Breast epithelium (tissue), 4 donors: ENCODE measurements at regions not wholly inside any gene's neighbourhood (a gene's known extent, or its start where the extent isn't known, plus 50 kb on each side); places are given as distances from the start of the nearest gene placed in this dataset.

Source experiments
- DNase-seq, 2 donors: peaks; one replicate each; pipeline ENCODE4 v3.0.0-alpha.2; 2019; ENCODE audit warnings: low spot score in 2 of 2
- H3K27ac ChIP-seq, 2 donors: fragments of 200-600 bp; sonication (generic) in 1 of 2; one replicate each; pipeline ENCODE4 v1.5.1; 2016 to 2019; ENCODE audit warnings: mild to moderate bottlenecking in 1 of 2
- H3K27me3 ChIP-seq, 2 donors: fragments of 200-600 bp; sonication (generic) in 1 of 2; one replicate each; pipeline versions ENCODE4 v1.5.1 to v1.6.0; 2017 to 2019; ENCODE audit warnings: control low read depth in 1 of 2, mild to moderate bottlenecking in 1 of 2
- H3K36me3 ChIP-seq: fragments of 200-600 bp; one replicate; pipeline ENCODE4 v1.5.1; 2019
- H3K4me1 ChIP-seq, 2 donors: fragments of 200-600 bp; sonication (generic); one replicate each; pipeline ENCODE4 v1.5.1; 2016 to 2019; ENCODE audit warnings: control low read depth in 1 of 2
- H3K4me3 ChIP-seq, 3 donors: fragments of 200-600 bp; sonication (generic); 1 replicate in 2 of 3; 2 replicates in 1 of 3; pipeline ENCODE4 v1.5.1; 2016 to 2019; ENCODE audit warnings: mild to moderate bottlenecking in 3 of 3, moderate library complexity in 2 of 3
- H3K9me3 ChIP-seq, 2 donors: fragments of 200-600 bp; sonication (generic) in 1 of 2; one replicate each; pipeline ENCODE4 v1.5.1; 2016 to 2019; ENCODE audit warnings: control low read depth in 1 of 2
- CTCF ChIP-seq, 3 donors: fragments of 450-650 bp; IDR thresholded peaks; one replicate each; pipeline ENCODE4 v1.5.1; 2016 to 2017; ENCODE audit warnings: antibody characterized with exemption in 3 of 3, mild to moderate bottlenecking in 3 of 3, moderate library complexity in 3 of 3
- POLR2A ChIP-seq: fragments of 450-650 bp; IDR thresholded peaks from one replicate; pipeline ENCODE4 v1.6.1; 2016; ENCODE audit warnings: antibody characterized with exemption, mild to moderate bottlenecking, moderate library complexity
- POLR2AphosphoS5 ChIP-seq, 3 donors: sonication (generic); formaldehyde crosslinking; IDR thresholded peaks; one replicate each; pipeline ENCODE4 v1.6.1; 2017; ENCODE audit warnings: antibody characterized with exemption in 3 of 3
- intact Hi-C: fragments of 100-400 bp; cut with DNase I; formaldehyde crosslinking; loops from one replicate; pipeline ENCODE4 v1.15.1; 2023; ENCODE audit warnings: low total_unique reads

GRCh38 chr3:86257955-86258641 is 732.9 kb downstream of the VGLL3 start:
- no peak for DNase-seq
- H3K9me3 ChIP-seq = peaks cover 0 to 8% of the 10 kb centered on the region in 2 donors
- no peaks in the 10 kb centered on the region for H3K27me3 ChIP-seq
- TF ChIP-seq CTCF (IDR thresholded peaks at IDR 0.05) (no peak), POLR2AphosphoS5 (IDR thresholded peaks at IDR 0.05) (no peak), POLR2A (no peak)
- no peaks in the 10 kb centered on the region for H3K36me3 ChIP-seq
- H3K4me1 ChIP-seq = no peaks in the 10 kb centered on the region
- H3K27ac ChIP-seq = no peak overlapping the region
- H3K4me3 ChIP-seq = no peak overlapping the region
- intact Hi-C loops = no loop called here

GRCh38 chr3:86254480-86254879 is 736.5 kb downstream of the VGLL3 start:
- intact Hi-C loops = no loop called here
- no peak for TF ChIP-seq POLR2AphosphoS5 (IDR thresholded peaks at IDR 0.05)
- TF ChIP-seq CTCF (IDR thresholded peaks at IDR 0.05) = no peak
- TF ChIP-seq POLR2A = no peak
- H3K27ac ChIP-seq = no peak overlapping the region
- no peaks in the 10 kb centered on the region for H3K9me3 ChIP-seq
- H3K4me1 ChIP-seq = no peaks in the 10 kb centered on the region
- no peaks in the 10 kb centered on the region for H3K27me3 ChIP-seq
- H3K4me3 ChIP-seq = no peak overlapping the region
- H3K36me3 ChIP-seq = no peaks in the 10 kb centered on the region
- DNase-seq = no peak

- H3K36me3 ChIP-seq = no peaks in the 10 kb centered on the region
- H3K27me3 ChIP-seq = no peaks in the 10 kb centered on the region
- no peaks in the 10 kb centered on the region for H3K4me1 ChIP-seq
- no peak overlapping the region for H3K4me3 ChIP-seq
- no peak overlapping the region for H3K27ac ChIP-seq
- no peaks in the 10 kb centered on the region for H3K9me3 ChIP-seq
- TF ChIP-seq POLR2AphosphoS5 (IDR thresholded peaks at IDR 0.05) (no peak), CTCF (IDR thresholded peaks at IDR 0.05) (no peak), POLR2A (no peak)
- DNase-seq = no peak
- intact Hi-C loops = no loop called here
Measured at GRCh38 chr3:86251781-86252180, 739.2 kb downstream of the VGLL3 start.

GRCh38 chr3:86249833-86250232 is 741.1 kb downstream of the VGLL3 start:
- DNase-seq = no peak
- Histone ChIP-seq H3K4me3 (no peak overlapping the region), H3K27ac (no peak overlapping the region), H3K36me3 (no peaks in the 10 kb centered on the region), H3K9me3 (no peaks in the 10 kb centered on the region), H3K27me3 (no peaks in the 10 kb centered on the region), H3K4me1 (no peaks in the 10 kb centered on the region)
- intact Hi-C loops = no loop called here
- TF ChIP-seq POLR2AphosphoS5 (IDR thresholded peaks at IDR 0.05) = no peak
- TF ChIP-seq POLR2A = no peak
- no peak for TF ChIP-seq CTCF (IDR thresholded peaks at IDR 0.05)

- no peak for DNase-seq
Measured at GRCh38 chr3:86245360-86245759, 745.6 kb downstream of the VGLL3 start.

More at GRCh38 chr3:86245360-86245759, 745.6 kb downstream of the VGLL3 start:
- TF ChIP-seq CTCF (IDR thresholded peaks at IDR 0.05) (no peak), POLR2A (no peak), POLR2AphosphoS5 (IDR thresholded peaks at IDR 0.05) (no peak)
- no peaks in the 10 kb centered on the region for H3K9me3 ChIP-seq
- H3K36me3 ChIP-seq = no peaks in the 10 kb centered on the region
- no peak overlapping the region for H3K4me3 ChIP-seq
- H3K27me3 ChIP-seq = no peaks in the 10 kb centered on the region
- intact Hi-C loops = no loop called here
- H3K27ac ChIP-seq = no peak overlapping the region
- no peaks in the 10 kb centered on the region for H3K4me1 ChIP-seq
